ENCODE measurements at regions not wholly inside any gene's neighbourhood (a gene's known extent, or its start where the extent isn't known, plus 50 kb on each side); places are given as distances from the start of the nearest gene placed in this dataset.
"Not testable (repeated sequence)": the region's sequence is repeated elsewhere in the genome, so short reads cannot be mapped to it uniquely, and the experiment has no call there.

GRCh38 chr5:36768450-36768849 is 108.1 kb upstream of the NIPBL start:
- no peak for DNase-seq (ENCODE audit: extremely low read depth, low read depth)
- TF ChIP-seq CTCF (IDR thresholded peaks at IDR 0.05; ENCODE audit: low read depth, low read length): no peak

GRCh38 chr5:36769129-36769770 is 107.3 kb upstream of the NIPBL start:
- no peak for DNase-seq (ENCODE audit: extremely low read depth, low read depth)
- TF ChIP-seq CTCF (IDR thresholded peaks at IDR 0.05; ENCODE audit: low read depth, low read length): no peak

- TF ChIP-seq CTCF (IDR thresholded peaks at IDR 0.05; ENCODE audit: low read depth, low read length): no peak
Measured at GRCh38 chr5:36770125-36770524, 106.4 kb upstream of the NIPBL start.

GRCh38 chr5:36772276-36773140 is 104.1 kb upstream of the NIPBL start:
- no peak for DNase-seq (ENCODE audit: extremely low read depth, low read depth)
- TF ChIP-seq CTCF (IDR thresholded peaks at IDR 0.05; ENCODE audit: low read depth, low read length): no peak

More at GRCh38 chr5:36770125-36770524, 106.4 kb upstream of the NIPBL start:
- DNase-seq (ENCODE audit: extremely low read depth, low read depth): no peak

GRCh38 chr5:36777105-36777757 is 99.3 kb upstream of the NIPBL start:
- TF ChIP-seq CTCF (IDR thresholded peaks at IDR 0.05; ENCODE audit: low read depth, low read length): peak; percentile 34
- no peak for DNase-seq (ENCODE audit: extremely low read depth, low read depth)

GRCh38 chr5:36778336-36778735 is 98.2 kb upstream of the NIPBL start:
- DNase-seq (ENCODE audit: extremely low read depth, low read depth): no peak
- no peak for TF ChIP-seq CTCF (IDR thresholded peaks at IDR 0.05; ENCODE audit: low read depth, low read length)

GRCh38 chr5:36782612-36783011 is 94.0 kb upstream of the NIPBL start:
- not testable (repeated sequence) for DNase-seq (ENCODE audit: extremely low read depth, low read depth)
